IPS-NIHi7 (cell line): ENCODE measurements at regions not wholly inside any gene's neighbourhood (a gene's known extent, or its start where the extent isn't known, plus 50 kb on each side); places are given as distances from the start of the nearest gene placed in this dataset.

Experiments used
- DNase-seq: peaks from one replicate; pipeline ENCODE4 v3.0.0; 2012; ENCODE audit warnings: mixed read lengths; ENCODE audit errors: extremely low spot score

- no peak for DNase-seq
These were observed 196.0 kb downstream of the URB2 start for GRCh38 chr1:229822026-229822425.

DNA sequence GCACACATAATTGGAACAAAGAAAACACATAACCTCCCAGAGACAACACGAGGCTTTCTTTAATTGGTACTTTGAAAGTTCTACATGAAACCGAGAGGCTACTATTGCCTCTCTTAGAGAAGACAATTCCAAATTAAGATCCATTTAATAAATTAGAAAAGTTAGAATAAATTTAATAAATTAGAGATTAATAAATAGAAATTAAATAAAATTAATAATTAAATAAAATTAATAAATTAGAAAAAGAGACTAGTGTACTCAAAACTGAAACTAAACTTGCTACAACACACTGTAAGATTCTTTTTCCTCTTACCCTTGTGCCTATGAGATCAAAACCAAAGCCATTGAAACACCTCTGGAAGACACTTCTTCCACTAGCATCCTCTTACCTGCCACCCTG, 199.0 kb downstream of the URB2 start:
- no peak for DNase-seq

GRCh38 chr1:229828461-229828860, 202.4 kb downstream of the URB2 start:
- no peak for DNase-seq

DNA sequence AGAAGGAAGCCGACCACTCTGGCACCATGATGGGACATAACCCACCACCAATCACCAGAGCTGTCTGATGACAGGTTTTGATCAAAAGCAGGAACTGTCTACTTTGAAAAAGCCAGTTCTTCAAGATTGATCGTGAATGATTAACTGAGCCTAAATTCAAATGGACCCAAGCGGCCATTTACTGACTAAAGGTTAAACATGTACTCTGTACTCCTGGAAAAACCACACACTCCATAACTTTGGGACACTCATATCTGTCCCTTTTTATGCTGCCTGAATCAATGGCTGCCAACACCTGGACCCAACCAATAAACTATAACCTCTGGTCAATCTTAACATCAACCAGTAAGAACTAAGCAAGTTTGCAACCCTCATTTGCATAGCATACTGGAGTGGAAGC, 206.6 kb downstream of the URB2 start:
- no peak for DNase-seq

- no peak for DNase-seq
These were observed 208.2 kb downstream of the URB2 start for GRCh38 chr1:229834230-229834629.

- no peak for DNase-seq
These were observed 209.2 kb downstream of the URB2 start for GRCh38 chr1:229835226-229835625.

GRCh38 chr1:229836324-229836723, 210.3 kb downstream of the URB2 start:
- no peak for DNase-seq

- DNase-seq, result no peak
These were observed 212.2 kb downstream of the URB2 start for GRCh38 chr1:229838204-229838603.

- DNase-seq, result no peak
These were observed 213.8 kb downstream of the URB2 start for GRCh38 chr1:229839800-229840199.

DNA sequence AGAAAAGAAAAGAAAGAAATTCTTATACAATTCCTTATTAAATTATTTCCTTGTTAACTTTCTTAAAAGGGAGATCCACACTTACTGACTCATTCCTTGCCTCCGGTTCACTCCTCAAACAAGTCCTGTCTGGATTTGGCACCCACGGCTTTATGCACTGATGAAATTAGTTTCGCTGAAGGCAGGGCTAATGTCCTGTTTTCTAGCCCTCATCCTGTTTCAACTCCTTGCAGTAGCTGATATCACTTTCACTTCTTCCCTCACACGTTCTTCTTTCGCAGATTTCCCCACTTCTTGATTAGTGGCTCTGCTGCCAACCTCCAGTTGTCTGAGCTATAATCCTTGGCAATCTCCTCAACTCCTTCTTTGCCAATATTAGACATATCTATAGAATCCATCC, 215.2 kb downstream of the URB2 start:
- DNase-seq, result no peak

- DNase-seq, result no peak
These were observed 216.5 kb downstream of the URB2 start for GRCh38 chr1:229842302-229843255.

DNA sequence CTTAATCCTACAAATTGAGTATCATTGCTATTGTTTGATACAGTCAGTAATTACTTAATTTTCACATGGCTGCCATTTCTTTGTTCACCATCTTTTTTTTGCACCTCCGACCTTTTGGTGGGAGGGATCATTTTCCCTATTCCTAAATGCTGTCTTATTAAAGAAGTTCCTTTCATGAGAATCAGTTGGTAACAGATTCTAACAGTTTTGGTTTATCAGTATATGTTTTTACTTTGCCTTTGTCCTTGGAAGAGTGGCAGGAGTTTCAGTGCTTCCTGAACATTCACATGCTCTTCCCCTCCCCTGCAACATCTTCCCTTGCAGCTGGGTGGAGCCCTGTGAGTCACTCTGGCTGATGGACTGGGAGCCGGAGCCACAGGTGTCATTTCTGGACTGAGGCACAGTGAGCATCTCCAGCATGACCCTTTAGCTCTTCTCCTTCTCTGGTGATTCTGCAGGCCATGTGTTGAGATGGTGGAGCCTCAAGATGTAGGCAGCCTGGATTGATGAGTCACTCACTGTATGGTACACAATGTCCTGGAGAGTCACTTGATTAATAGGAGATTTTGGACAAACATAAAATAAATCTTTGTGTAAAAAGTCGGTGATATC, 217.7 kb downstream of the URB2 start:
- no peak for DNase-seq

DNA sequence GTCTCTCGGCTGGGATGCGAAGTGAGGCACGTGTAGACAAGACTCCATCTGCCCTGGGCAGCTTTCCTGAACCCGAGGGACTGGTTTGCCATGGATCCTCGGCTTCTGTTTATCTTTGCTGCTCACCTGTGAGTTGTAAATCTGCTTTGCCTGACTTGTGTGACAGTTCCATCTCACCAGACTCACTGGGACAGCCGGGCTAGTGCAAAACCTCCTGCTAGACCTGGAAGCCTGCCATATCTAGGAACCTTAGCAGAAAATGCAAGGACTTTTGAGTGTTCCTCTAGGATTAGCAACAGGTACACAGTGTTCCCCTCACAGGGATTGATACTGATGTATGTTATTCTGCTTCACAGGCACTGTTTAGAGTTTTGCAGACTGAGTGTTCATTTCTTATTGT, 218.6 kb downstream of the URB2 start:
- no peak for DNase-seq

DNA sequence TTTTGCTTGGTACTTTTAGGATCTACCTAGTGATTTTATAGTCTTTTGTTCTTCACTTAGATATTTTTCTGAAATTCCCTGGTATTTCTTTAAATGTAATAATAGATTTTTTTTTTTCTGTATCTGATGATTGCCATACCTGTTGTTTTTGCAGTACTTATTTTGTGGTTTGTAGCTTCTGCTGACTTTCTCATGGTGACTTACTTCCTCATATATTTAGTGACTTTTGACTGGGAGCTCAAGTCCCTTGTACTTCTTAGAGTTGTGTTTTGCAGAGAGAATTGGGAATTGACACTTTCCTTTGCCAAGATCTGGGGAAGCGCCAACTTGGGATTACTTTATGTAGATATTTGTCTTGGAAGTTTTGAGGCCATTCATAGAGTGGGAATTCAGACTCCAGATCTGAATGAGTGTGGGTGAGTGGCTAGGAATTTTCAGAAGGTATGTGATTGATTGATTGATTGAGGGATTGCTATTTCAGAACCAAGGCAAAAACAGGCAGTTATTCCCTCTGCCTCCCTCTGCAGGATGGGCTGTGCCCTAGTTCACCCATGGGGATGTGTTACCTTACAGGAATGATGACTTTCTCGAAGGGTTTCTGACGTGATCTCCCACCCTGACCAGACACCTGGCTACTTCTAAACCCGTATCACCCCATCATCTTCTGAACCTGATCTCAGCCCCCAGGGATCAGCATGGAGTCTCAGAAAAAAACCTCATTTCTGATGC, 219.5 kb downstream of the URB2 start:
- no peak for DNase-seq

GRCh38 chr1:229846351-229846750, 220.3 kb downstream of the URB2 start:
- DNase-seq, result no peak

DNA sequence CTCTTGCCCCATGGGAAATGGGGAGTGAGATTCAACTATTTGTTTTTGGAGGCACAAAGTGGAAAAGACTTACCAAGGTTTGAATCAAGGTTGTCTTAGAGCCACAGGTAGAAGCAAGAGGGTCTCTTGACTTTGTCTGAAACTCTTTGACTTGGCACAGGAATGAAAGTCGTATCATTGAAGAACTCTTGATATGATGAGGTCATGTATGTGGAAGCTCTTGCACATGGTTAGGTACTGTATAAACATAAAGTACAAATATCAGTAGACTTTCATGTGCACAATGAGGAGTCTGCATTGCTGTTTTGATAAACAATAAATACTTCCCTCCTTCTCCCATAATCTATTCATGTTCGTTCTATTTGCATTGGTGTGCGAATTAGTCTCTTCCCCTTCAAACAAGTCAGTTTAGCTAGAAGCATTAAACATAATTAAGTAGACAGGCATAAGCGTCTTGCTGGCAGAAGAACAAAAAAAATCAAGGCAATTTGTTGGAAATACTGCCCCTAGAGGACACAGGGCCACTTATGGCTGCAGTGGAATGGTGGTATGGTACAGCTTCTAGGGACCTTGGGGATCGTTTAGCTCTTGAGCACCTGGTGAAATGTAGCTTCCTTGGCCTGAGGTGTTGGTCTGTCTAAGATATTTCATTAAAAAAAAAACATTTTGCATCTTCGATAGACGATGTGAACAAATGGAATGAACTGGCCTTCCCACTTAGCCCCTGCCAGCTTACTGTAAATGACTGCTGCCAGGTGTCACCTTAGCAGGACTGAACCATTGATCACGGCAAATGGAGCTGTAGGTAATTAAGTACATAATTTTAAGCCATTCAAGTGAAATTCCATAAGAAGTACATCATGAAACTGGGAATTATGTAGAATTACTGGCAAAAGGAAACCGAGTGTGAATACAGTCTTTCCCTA, 218.0 kb upstream of the GALNT2 start:
- peak; percentile 68 for DNase-seq

- no peak for DNase-seq
These were observed 215.5 kb upstream of the GALNT2 start for GRCh38 chr1:229851511-229851910.

DNA sequence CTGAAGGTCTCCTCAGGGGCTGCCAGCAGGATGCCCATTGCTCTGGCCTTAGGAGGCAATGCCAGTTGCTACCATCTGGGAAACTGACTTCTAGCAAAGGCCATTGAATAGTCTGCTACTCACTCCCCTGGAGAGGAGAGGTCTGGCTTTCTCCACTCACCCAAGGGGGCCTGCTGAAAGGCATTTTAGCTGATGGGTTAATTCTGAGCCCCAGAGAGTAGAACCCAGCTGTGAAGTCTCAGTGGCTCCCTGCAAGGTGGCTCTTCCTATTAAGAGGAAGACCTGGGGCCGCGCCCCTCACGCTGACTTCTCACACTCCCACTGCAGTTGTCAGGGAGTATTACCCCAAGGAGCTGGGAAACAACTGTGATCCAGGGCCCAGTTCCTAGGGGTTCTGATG, 213.3 kb upstream of the GALNT2 start:
- DNase-seq, result no peak

DNA sequence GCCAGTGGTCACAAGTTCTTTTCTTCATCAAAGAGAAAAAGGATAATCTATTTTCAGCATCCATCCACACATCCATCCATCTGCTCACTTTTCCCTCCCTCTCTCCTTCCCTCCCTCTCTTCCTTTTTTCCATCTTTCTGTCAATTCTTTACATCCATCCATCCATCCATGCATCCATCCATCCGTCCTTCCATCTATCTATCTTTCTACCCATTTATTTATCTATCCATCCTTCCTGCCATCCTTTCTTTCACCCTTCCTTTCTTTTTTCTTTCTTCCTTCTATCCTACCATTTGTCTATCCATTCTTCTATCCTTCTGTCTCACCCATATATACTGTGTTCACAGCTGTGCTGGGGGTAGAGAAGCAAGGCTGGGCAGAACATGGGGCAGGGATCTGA, 212.4 kb upstream of the GALNT2 start:
- no peak for DNase-seq

- peak; percentile 33 for DNase-seq
These were observed 210.9 kb upstream of the GALNT2 start for GRCh38 chr1:229856009-229856650.

- no peak for DNase-seq
These were observed 209.5 kb upstream of the GALNT2 start for GRCh38 chr1:229857585-229857984.
